ENCODE measurements at regions not wholly inside any gene's neighbourhood (a gene's known extent, or its start where the extent isn't known, plus 50 kb on each side); places are given as distances from the start of the nearest gene placed in this dataset.
"Not testable (repeated sequence)": the region's sequence is repeated elsewhere in the genome, so short reads cannot be mapped to it uniquely, and the experiment has no call there.

DNA sequence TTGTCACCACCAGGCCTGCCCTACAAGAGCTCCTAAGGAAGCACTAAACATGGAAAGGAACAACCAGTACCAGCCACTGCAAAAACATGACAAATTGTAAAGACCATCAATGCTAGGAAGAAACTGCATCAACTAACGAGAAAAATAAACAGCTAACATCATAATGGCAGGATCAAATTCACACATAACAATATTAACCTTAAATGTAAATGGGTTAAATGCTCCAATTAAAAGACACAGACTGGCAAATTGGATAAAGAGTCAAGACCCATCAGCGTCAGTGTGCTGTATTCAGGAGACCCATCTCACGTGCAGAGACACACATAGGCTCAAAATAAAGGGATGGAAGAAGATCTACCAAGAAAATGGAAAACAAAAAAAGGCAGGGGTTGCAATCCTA lies 77.0 kb upstream of the SAMSN1 start:
- H3K36me3 ChIP-seq (replicated peaks in 1 of 2; ENCODE audit: control insufficient read depth in 1 of 2, insufficient read depth in 2 of 2, low read length in 1 of 2); H2AFZ ChIP-seq (ENCODE audit: low read depth); H3K4me3 ChIP-seq (ENCODE audit: low read depth in 2 of 2, low read length in 1 of 2); H3K27ac ChIP-seq (ENCODE audit: low read depth in 2 of 2, low read length in 1 of 2); H3K9ac ChIP-seq; CTCF ChIA-PET; POLR2A ChIA-PET; H3F3A ChIP-seq (replicated peaks; ENCODE audit: insufficient read depth); H3K9me2 ChIP-seq; H3K27me3 ChIP-seq (ENCODE audit: insufficient read depth); H3K4me2 ChIP-seq; H3K9me3 ChIP-seq; H3K4me1 ChIP-seq (ENCODE audit: control insufficient read depth in 1 of 2, insufficient read depth in 2 of 2, low read depth in 1 of 2, low read length in 1 of 2); H3K79me2 ChIP-seq (ENCODE audit: insufficient read depth); DNase-seq; H4K20me1 ChIP-seq (ENCODE audit: insufficient read depth): not testable (repeated sequence)
- 0% methylated on average over 3 of the region's 3 CpGs for WGBS (ENCODE audit: low lambda C conversion rate)

DNA sequence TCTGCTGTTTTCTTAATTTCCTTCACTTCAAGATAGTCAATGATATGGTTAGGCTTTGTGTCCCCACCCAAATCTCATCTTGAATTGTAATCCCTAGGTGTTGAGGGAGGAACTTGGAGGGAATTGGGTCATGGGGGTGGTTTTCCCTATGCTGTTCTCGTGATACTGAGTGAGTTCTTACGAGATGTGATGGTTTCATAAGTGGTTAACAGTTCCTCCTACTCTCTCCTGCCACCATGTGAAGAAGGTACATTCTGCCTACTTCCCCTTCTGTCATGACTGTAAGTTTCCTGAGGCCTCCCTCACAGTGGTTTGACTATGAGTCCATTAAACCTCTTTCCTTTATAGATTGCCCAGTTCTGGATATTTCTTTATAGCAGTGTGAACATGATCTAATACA lies 74.0 kb upstream of the SAMSN1 start:
- POLR2A ChIA-PET = no interaction called here
- no peaks in the 10 kb centered on the region for H3K79me2 ChIP-seq (ENCODE audit: insufficient read depth)
- WGBS (ENCODE audit: low lambda C conversion rate) = 0% methylated on average over 2 of the region's 2 CpGs
- H3K9ac ChIP-seq = no peak overlapping the region
- H3K9me2 ChIP-seq = no peaks in the 10 kb centered on the region
- DNase-seq = no peak
- no peaks in the 10 kb centered on the region for H3K36me3 ChIP-seq (replicated peaks in 1 of 2; ENCODE audit: control insufficient read depth in 1 of 2, insufficient read depth in 2 of 2, low read length in 1 of 2)
- TF ChIP-seq EZH2phosphoT487 (IDR thresholded peaks at IDR 0.05; ENCODE audit: borderline replicate concordance, low read depth) (no peak), FOXJ3 (CRISPR knock-in tag; IDR thresholded peaks at IDR 0.05) (no peak), MEF2A (IDR thresholded peaks at IDR 0.05; ENCODE audit: borderline replicate concordance, low read depth) (no peak), JUND (IDR thresholded peaks at IDR 0.05) (no peak), SMC3 (IDR thresholded peaks at IDR 0.05; ENCODE audit: low read depth, low read length) (no peak), RXRA (IDR thresholded peaks at IDR 0.05; ENCODE audit: borderline replicate concordance, low read depth) (no peak), CHD2 (IDR thresholded peaks at IDR 0.05; ENCODE audit: low read length, partially characterized antibody) (no peak), FOSL2 (IDR thresholded peaks at IDR 0.05; ENCODE audit: borderline replicate concordance, low read depth) (no peak), GATA2 (CRISPR knock-in tag; IDR thresholded peaks at IDR 0.05) (no peak), EP300 (IDR thresholded peaks at IDR 0.05; ENCODE audit: borderline replicate concordance in 1 of 2, low read depth in 1 of 2, low read length in 1 of 2) (no peak), ELF1 (IDR thresholded peaks at IDR 0.05) (no peak), RFX5 (IDR thresholded peaks at IDR 0.05; ENCODE audit: low read length) (no peak), TEAD4 (IDR thresholded peaks at IDR 0.05; ENCODE audit: borderline replicate concordance, insufficient read depth) (no peak)
- TF ChIP-seq, protein P1, sequence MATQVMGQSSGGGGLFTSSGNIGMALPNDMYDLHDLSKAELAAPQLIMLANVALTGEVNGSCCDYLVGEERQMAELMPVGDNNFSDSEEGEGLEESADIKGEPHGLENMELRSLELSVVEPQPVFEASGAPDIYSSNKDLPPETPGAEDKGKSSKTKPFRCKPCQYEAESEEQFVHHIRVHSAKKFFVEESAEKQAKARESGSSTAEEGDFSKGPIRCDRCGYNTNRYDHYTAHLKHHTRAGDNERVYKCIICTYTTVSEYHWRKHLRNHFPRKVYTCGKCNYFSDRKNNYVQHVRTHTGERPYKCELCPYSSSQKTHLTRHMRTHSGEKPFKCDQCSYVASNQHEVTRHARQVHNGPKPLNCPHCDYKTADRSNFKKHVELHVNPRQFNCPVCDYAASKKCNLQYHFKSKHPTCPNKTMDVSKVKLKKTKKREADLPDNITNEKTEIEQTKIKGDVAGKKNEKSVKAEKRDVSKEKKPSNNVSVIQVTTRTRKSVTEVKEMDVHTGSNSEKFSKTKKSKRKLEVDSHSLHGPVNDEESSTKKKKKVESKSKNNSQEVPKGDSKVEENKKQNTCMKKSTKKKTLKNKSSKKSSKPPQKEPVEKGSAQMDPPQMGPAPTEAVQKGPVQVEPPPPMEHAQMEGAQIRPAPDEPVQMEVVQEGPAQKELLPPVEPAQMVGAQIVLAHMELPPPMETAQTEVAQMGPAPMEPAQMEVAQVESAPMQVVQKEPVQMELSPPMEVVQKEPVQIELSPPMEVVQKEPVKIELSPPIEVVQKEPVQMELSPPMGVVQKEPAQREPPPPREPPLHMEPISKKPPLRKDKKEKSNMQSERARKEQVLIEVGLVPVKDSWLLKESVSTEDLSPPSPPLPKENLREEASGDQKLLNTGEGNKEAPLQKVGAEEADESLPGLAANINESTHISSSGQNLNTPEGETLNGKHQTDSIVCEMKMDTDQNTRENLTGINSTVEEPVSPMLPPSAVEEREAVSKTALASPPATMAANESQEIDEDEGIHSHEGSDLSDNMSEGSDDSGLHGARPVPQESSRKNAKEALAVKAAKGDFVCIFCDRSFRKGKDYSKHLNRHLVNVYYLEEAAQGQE (IDR thresholded peaks at IDR 0.05; ENCODE audit: low read depth, low read length) = no peak
- TF ChIP-seq, protein P2, sequence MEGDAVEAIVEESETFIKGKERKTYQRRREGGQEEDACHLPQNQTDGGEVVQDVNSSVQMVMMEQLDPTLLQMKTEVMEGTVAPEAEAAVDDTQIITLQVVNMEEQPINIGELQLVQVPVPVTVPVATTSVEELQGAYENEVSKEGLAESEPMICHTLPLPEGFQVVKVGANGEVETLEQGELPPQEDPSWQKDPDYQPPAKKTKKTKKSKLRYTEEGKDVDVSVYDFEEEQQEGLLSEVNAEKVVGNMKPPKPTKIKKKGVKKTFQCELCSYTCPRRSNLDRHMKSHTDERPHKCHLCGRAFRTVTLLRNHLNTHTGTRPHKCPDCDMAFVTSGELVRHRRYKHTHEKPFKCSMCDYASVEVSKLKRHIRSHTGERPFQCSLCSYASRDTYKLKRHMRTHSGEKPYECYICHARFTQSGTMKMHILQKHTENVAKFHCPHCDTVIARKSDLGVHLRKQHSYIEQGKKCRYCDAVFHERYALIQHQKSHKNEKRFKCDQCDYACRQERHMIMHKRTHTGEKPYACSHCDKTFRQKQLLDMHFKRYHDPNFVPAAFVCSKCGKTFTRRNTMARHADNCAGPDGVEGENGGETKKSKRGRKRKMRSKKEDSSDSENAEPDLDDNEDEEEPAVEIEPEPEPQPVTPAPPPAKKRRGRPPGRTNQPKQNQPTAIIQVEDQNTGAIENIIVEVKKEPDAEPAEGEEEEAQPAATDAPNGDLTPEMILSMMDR (IDR thresholded peaks at IDR 0.05) = no peak
- TF ChIP-seq, protein P3, sequence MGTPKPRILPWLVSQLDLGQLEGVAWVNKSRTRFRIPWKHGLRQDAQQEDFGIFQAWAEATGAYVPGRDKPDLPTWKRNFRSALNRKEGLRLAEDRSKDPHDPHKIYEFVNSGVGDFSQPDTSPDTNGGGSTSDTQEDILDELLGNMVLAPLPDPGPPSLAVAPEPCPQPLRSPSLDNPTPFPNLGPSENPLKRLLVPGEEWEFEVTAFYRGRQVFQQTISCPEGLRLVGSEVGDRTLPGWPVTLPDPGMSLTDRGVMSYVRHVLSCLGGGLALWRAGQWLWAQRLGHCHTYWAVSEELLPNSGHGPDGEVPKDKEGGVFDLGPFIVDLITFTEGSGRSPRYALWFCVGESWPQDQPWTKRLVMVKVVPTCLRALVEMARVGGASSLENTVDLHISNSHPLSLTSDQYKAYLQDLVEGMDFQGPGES (IDR thresholded peaks at IDR 0.05; ENCODE audit: low read depth, low read length) = no peak
- TF ChIP-seq, protein P4, sequence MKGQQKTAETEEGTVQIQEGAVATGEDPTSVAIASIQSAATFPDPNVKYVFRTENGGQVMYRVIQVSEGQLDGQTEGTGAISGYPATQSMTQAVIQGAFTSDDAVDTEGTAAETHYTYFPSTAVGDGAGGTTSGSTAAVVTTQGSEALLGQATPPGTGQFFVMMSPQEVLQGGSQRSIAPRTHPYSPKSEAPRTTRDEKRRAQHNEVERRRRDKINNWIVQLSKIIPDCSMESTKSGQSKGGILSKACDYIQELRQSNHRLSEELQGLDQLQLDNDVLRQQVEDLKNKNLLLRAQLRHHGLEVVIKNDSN (IDR thresholded peaks at IDR 0.05; ENCODE audit: borderline replicate concordance, low read depth) = no peak
- H3K4me3 ChIP-seq (ENCODE audit: low read depth in 2 of 2, low read length in 1 of 2) = no peak overlapping the region
- H3F3A ChIP-seq (replicated peaks; ENCODE audit: insufficient read depth) = no peaks in the 10 kb centered on the region
- H3K27me3 ChIP-seq (ENCODE audit: insufficient read depth) = no peaks in the 10 kb centered on the region
- no peaks in the 10 kb centered on the region for H3K9me3 ChIP-seq
- CTCF ChIA-PET = no interaction called here
- H3K4me2 ChIP-seq = no peak overlapping the region
- no peak overlapping the region for H3K27ac ChIP-seq (ENCODE audit: low read depth in 2 of 2, low read length in 1 of 2)
- H3K4me1 ChIP-seq (ENCODE audit: control insufficient read depth in 1 of 2, insufficient read depth in 2 of 2, low read depth in 1 of 2, low read length in 1 of 2) = no peaks in the 10 kb centered on the region
- no peaks in the 10 kb centered on the region for H4K20me1 ChIP-seq (ENCODE audit: insufficient read depth)
- H2AFZ ChIP-seq (ENCODE audit: low read depth) = no peak overlapping the region

Data from SK-N-SH (cell line).